SU-DHL-6 (cell line): ENCODE measurements at regions not wholly inside any gene's neighbourhood (a gene's known extent, or its start where the extent isn't known, plus 50 kb on each side); places are given as distances from the start of the nearest gene placed in this dataset.

Experiments
- H2AFZ ChIP-seq: fragments of 200-600 bp; sonication (generic); 2 replicates; pipeline ENCODE4 v1.6.1; 2014; ENCODE audit warnings: low read depth, mild to moderate bottlenecking, moderate library complexity, mixed read lengths, antibody characterized with exemption, low read length; ENCODE audit not compliant: severe bottlenecking
- H3F3A ChIP-seq: fragments of 200-600 bp; shearing (Covaris generic); 2 replicates; pipeline ENCODE4 v1.6.0; 2016; ENCODE audit warnings: antibody characterized with exemption, mild to moderate bottlenecking; ENCODE audit not compliant: insufficient read depth
- H3K27ac ChIP-seq: fragments of 200-600 bp; sonication (generic); 2 replicates; pipeline ENCODE4 v1.5.1; 2016; ENCODE audit warnings: low read depth, mild to moderate bottlenecking, low read length, moderate library complexity, mixed read lengths
- H3K27me3 ChIP-seq: fragments of 200-600 bp; sonication (generic), shearing (Covaris generic); 2 replicates; pipeline ENCODE4 v1.6.0; 2014; ENCODE audit warnings: mild to moderate bottlenecking, low read length
- H3K36me3 ChIP-seq: fragments of 200-600 bp; sonication (generic); 2 replicates; pipeline ENCODE4 v1.6.1; 2014; ENCODE audit warnings: mild to moderate bottlenecking, low read length, mixed read lengths
- H3K4me2 ChIP-seq: fragments of 300-600, 200-600 bp; shearing (Covaris generic), sonication (generic); 2 replicates; pipeline ENCODE4 v1.6.0; 2014; ENCODE audit warnings: low read length, low read depth, mild to moderate bottlenecking; ENCODE audit not compliant: poor library complexity, severe bottlenecking
- H3K4me3 ChIP-seq: fragments of 200-600 bp; sonication (generic); 2 replicates; pipeline ENCODE4 v1.5.1; 2014; ENCODE audit warnings: antibody characterized with exemption, low read length, mild to moderate bottlenecking, mixed read lengths; ENCODE audit not compliant: insufficient read depth, poor library complexity, severe bottlenecking
- H3K79me2 ChIP-seq: fragments of 200-600 bp; sonication (generic); 2 replicates; pipeline ENCODE4 v1.6.1; 2014; ENCODE audit warnings: mild to moderate bottlenecking, low read length, moderate library complexity; ENCODE audit not compliant: insufficient read depth
- H3K9ac ChIP-seq: fragments of 200-600 bp; sonication (generic); 2 replicates; pipeline ENCODE4 v1.7.0; 2014; ENCODE audit warnings: mild to moderate bottlenecking, low read length
- H3K9me2 ChIP-seq: fragments of 200-600 bp; sonication (generic); replicated peaks from 2 replicates; pipeline ENCODE4 v1.6.1; 2014; ENCODE audit warnings: low read length; ENCODE audit not compliant: insufficient read depth
- H3K9me3 ChIP-seq: fragments of 200-600 bp; sonication (generic); 2 replicates; pipeline ENCODE4 v1.6.1; 2014; ENCODE audit warnings: low read length, mixed read lengths; ENCODE audit not compliant: insufficient read depth
- H4K20me1 ChIP-seq: fragments of 200-600 bp; sonication (generic); 2 replicates; pipeline ENCODE4 v1.6.1; 2014; ENCODE audit warnings: low read depth, mild to moderate bottlenecking, antibody characterized with exemption, low read length, moderate library complexity, mixed read lengths
- EZH2phosphoT487 ChIP-seq: fragments of 200-600 bp; sonication (generic), shearing (Covaris generic); conservative IDR thresholded peaks from 2 replicates; pipeline ENCODE4 v1.6.1; 2018; ENCODE audit warnings: mild to moderate bottlenecking, antibody characterized with exemption, low read length, moderate library complexity, mixed read lengths
- TF ChIP-seq, protein P1 (sequence below): fragments of 200-600 bp; sonication (generic); IDR thresholded peaks from one replicate; pipeline ENCODE4 v1.5.1; 2017; ENCODE audit warnings: antibody characterized with exemption, mild to moderate bottlenecking, low read length, moderate library complexity; ENCODE audit not compliant: insufficient read depth, poor library complexity, severe bottlenecking

GRCh38 chr2:555164-555922 is 121.9 kb downstream of the TMEM18 start:
- no peaks in the 10 kb centered on the region for H3K9me2 ChIP-seq
- H3K4me2 ChIP-seq: no peak overlapping the region
- no peaks in the 10 kb centered on the region for H3K36me3 ChIP-seq
- H4K20me1 ChIP-seq: no peaks in the 10 kb centered on the region
- no peaks in the 10 kb centered on the region for H3K79me2 ChIP-seq
- H3F3A ChIP-seq: no peaks in the 10 kb centered on the region
- TF ChIP-seq EZH2phosphoT487: no peak
- TF ChIP-seq, protein P1, sequence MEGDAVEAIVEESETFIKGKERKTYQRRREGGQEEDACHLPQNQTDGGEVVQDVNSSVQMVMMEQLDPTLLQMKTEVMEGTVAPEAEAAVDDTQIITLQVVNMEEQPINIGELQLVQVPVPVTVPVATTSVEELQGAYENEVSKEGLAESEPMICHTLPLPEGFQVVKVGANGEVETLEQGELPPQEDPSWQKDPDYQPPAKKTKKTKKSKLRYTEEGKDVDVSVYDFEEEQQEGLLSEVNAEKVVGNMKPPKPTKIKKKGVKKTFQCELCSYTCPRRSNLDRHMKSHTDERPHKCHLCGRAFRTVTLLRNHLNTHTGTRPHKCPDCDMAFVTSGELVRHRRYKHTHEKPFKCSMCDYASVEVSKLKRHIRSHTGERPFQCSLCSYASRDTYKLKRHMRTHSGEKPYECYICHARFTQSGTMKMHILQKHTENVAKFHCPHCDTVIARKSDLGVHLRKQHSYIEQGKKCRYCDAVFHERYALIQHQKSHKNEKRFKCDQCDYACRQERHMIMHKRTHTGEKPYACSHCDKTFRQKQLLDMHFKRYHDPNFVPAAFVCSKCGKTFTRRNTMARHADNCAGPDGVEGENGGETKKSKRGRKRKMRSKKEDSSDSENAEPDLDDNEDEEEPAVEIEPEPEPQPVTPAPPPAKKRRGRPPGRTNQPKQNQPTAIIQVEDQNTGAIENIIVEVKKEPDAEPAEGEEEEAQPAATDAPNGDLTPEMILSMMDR: no peak
- H2AFZ ChIP-seq: no peak overlapping the region
- H3K27ac ChIP-seq: no peak overlapping the region
- H3K9me3 ChIP-seq: no peaks in the 10 kb centered on the region
- no peak overlapping the region for H3K9ac ChIP-seq
- no peak overlapping the region for H3K4me3 ChIP-seq
- no peaks in the 10 kb centered on the region for H3K27me3 ChIP-seq

DNA sequence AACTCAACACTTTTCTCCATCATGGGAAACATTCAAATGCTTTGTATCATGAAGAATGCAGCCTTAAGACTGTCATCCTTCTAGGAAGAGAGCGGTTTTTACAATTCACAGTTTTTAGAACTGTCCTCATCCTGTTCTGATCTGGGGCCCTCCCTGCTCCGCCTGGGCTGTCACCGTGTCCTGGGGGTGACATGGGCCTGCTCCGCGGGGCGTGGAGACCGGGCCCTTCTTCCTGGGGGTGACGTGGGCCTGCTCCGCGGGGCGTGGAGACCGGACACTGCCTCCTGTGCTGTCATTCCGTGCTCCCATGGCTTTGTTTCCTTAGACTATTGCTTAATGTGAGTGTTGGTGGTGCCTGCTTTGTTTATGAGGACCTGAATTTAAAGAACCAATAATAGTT is 122.8 kb downstream of the TMEM18 start:
- TF ChIP-seq, protein P1: no peak
- no peak for TF ChIP-seq EZH2phosphoT487
- Histone ChIP-seq H3F3A (no peaks in the 10 kb centered on the region), H3K27me3 (no peaks in the 10 kb centered on the region), H4K20me1 (no peaks in the 10 kb centered on the region), H3K4me2 (no peak overlapping the region), H3K9ac (no peak overlapping the region), H3K4me3 (no peak overlapping the region), H3K36me3 (no peaks in the 10 kb centered on the region), H3K9me3 (no peaks in the 10 kb centered on the region), H3K79me2 (no peaks in the 10 kb centered on the region), H3K9me2 (no peaks in the 10 kb centered on the region), H3K27ac (no peak overlapping the region), H2AFZ (no peak overlapping the region)

DNA sequence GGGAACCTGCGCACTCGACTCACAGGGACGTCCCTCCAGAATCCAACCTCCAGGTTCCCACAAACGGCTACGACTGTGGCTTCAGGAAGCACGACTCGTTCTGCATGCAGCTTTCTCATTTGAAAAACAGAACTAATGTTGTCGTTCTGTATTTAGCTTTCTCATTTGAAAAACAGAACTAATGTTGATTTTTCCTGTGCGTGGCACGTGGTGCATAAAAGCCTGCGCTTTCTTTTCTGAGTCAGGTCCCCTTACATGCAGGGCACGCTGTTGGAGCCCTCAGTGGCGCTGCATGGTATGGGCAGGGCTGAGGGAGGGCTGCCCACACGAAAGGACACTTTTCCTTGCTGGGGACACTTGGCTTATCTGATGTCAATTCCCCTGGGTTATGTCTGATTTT is 124.3 kb downstream of the TMEM18 start:
- Histone ChIP-seq H3F3A (no peaks in the 10 kb centered on the region), H3K9ac (no peak overlapping the region), H3K4me3 (no peak overlapping the region), H3K79me2 (no peaks in the 10 kb centered on the region), H3K36me3 (no peaks in the 10 kb centered on the region), H3K4me2 (no peak overlapping the region), H2AFZ (no peak overlapping the region), H3K27ac (no peak overlapping the region), H3K9me2 (no peaks in the 10 kb centered on the region), H3K27me3 (no peaks in the 10 kb centered on the region), H3K9me3 (no peaks in the 10 kb centered on the region), H4K20me1 (no peaks in the 10 kb centered on the region)
- TF ChIP-seq, protein P1: no peak
- TF ChIP-seq EZH2phosphoT487: no peak
